ENCODE measurements at regions not wholly inside any gene's neighbourhood (a gene's known extent, or its start where the extent isn't known, plus 50 kb on each side); places are given as distances from the start of the nearest gene placed in this dataset.

DNA sequence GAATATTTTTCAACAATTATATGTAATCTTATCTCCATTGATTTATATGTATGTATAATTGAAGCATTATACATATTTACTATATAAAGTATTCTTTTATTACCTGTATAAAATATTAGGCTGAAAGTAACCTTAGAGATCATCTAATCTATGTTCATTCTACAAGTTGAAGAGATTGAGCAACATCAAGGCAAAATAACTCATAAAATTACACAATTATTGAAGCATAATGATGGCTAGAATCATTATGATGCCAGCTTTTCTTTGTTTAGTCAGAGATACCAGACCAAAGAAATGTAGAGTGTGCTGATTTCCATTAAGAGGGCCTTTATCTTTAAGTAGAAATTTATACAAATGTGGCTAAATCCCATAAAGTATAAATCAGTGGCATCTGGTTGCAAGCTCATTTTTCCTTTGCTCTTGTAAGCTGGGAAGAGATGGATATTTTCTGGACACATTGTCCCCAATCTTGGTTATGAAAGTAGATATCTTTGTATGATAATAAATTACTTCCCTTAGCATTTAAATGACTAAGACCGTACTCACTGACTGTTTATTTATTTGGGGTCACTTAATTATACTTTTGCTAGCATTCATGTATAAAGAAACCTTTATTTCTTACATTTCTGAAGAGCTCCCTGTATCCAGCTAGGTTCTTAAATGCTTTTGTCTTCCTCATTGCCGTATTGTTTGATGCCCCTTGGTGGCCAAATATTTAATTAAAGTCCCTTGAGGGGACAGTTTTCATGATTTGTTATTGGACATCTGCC, 339.8 kb downstream of the PCDH7 start (continued):
- TF ChIP-seq, protein P1, sequence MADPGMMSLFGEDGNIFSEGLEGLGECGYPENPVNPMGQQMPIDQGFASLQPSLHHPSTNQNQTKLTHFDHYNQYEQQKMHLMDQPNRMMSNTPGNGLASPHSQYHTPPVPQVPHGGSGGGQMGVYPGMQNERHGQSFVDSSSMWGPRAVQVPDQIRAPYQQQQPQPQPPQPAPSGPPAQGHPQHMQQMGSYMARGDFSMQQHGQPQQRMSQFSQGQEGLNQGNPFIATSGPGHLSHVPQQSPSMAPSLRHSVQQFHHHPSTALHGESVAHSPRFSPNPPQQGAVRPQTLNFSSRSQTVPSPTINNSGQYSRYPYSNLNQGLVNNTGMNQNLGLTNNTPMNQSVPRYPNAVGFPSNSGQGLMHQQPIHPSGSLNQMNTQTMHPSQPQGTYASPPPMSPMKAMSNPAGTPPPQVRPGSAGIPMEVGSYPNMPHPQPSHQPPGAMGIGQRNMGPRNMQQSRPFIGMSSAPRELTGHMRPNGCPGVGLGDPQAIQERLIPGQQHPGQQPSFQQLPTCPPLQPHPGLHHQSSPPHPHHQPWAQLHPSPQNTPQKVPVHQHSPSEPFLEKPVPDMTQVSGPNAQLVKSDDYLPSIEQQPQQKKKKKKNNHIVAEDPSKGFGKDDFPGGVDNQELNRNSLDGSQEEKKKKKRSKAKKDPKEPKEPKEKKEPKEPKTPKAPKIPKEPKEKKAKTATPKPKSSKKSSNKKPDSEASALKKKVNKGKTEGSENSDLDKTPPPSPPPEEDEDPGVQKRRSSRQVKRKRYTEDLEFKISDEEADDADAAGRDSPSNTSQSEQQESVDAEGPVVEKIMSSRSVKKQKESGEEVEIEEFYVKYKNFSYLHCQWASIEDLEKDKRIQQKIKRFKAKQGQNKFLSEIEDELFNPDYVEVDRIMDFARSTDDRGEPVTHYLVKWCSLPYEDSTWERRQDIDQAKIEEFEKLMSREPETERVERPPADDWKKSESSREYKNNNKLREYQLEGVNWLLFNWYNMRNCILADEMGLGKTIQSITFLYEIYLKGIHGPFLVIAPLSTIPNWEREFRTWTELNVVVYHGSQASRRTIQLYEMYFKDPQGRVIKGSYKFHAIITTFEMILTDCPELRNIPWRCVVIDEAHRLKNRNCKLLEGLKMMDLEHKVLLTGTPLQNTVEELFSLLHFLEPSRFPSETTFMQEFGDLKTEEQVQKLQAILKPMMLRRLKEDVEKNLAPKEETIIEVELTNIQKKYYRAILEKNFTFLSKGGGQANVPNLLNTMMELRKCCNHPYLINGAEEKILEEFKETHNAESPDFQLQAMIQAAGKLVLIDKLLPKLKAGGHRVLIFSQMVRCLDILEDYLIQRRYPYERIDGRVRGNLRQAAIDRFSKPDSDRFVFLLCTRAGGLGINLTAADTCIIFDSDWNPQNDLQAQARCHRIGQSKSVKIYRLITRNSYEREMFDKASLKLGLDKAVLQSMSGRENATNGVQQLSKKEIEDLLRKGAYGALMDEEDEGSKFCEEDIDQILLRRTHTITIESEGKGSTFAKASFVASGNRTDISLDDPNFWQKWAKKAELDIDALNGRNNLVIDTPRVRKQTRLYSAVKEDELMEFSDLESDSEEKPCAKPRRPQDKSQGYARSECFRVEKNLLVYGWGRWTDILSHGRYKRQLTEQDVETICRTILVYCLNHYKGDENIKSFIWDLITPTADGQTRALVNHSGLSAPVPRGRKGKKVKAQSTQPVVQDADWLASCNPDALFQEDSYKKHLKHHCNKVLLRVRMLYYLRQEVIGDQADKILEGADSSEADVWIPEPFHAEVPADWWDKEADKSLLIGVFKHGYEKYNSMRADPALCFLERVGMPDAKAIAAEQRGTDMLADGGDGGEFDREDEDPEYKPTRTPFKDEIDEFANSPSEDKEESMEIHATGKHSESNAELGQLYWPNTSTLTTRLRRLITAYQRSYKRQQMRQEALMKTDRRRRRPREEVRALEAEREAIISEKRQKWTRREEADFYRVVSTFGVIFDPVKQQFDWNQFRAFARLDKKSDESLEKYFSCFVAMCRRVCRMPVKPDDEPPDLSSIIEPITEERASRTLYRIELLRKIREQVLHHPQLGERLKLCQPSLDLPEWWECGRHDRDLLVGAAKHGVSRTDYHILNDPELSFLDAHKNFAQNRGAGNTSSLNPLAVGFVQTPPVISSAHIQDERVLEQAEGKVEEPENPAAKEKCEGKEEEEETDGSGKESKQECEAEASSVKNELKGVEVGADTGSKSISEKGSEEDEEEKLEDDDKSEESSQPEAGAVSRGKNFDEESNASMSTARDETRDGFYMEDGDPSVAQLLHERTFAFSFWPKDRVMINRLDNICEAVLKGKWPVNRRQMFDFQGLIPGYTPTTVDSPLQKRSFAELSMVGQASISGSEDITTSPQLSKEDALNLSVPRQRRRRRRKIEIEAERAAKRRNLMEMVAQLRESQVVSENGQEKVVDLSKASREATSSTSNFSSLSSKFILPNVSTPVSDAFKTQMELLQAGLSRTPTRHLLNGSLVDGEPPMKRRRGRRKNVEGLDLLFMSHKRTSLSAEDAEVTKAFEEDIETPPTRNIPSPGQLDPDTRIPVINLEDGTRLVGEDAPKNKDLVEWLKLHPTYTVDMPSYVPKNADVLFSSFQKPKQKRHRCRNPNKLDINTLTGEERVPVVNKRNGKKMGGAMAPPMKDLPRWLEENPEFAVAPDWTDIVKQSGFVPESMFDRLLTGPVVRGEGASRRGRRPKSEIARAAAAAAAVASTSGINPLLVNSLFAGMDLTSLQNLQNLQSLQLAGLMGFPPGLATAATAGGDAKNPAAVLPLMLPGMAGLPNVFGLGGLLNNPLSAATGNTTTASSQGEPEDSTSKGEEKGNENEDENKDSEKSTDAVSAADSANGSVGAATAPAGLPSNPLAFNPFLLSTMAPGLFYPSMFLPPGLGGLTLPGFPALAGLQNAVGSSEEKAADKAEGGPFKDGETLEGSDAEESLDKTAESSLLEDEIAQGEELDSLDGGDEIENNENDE (IDR thresholded peaks at IDR 0.05; ENCODE audit: insufficient replicate concordance, low read length): no peak
- TF ChIP-seq RBBP5 (IDR thresholded peaks at IDR 0.05; ENCODE audit: borderline replicate concordance, low read depth, low read length) (no peak), KDM1A (IDR thresholded peaks at IDR 0.05; ENCODE audit: borderline replicate concordance, low read length) (no peak), POU5F1 (IDR thresholded peaks at IDR 0.05; ENCODE audit: low read depth, low read length) (no peak), TAF1 (IDR thresholded peaks at IDR 0.05; ENCODE audit: low read depth, low read length) (no peak), KDM4A (IDR thresholded peaks at IDR 0.05; ENCODE audit: low read depth, low read length, severe bottlenecking) (no peak), CBX5 (IDR thresholded peaks at IDR 0.05; ENCODE audit: low read depth, low read length) (no peak), JUND (IDR thresholded peaks at IDR 0.05; ENCODE audit: low read length) (no peak)
- TF ChIP-seq, protein P2, sequence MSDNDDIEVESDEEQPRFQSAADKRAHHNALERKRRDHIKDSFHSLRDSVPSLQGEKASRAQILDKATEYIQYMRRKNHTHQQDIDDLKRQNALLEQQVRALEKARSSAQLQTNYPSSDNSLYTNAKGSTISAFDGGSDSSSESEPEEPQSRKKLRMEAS (IDR thresholded peaks at IDR 0.05): no peak
